ENCODE measurements at regions not wholly inside any gene's neighbourhood (a gene's known extent, or its start where the extent isn't known, plus 50 kb on each side); places are given as distances from the start of the nearest gene placed in this dataset.

GRCh38 chr11:97259434-97259833 is 869.6 kb downstream of the JRKL start:
- Mint-ChIP-seq H3K4me3 (no peak overlapping the region), H3K9me3 (peaks cover 4% of the 10 kb centered on the region), H3K27ac (no peak overlapping the region), H3K4me1 (no peaks in the 10 kb centered on the region), H3K36me3 (no peaks in the 10 kb centered on the region), H3K27me3 (no peaks in the 10 kb centered on the region)

GRCh38 chr11:97259884-97260283 is 870.1 kb downstream of the JRKL start:
- H3K27me3 Mint-ChIP-seq = no peaks in the 10 kb centered on the region
- no peak overlapping the region for H3K4me3 Mint-ChIP-seq
- no peaks in the 10 kb centered on the region for H3K36me3 Mint-ChIP-seq
- no peaks in the 10 kb centered on the region for H3K4me1 Mint-ChIP-seq
- no peak overlapping the region for H3K27ac Mint-ChIP-seq
- H3K9me3 Mint-ChIP-seq = peaks cover 4% of the 10 kb centered on the region

GRCh38 chr11:97263183-97263858 is 873.5 kb downstream of the JRKL start:
- no peak overlapping the region for H3K27ac Mint-ChIP-seq
- H3K36me3 Mint-ChIP-seq = no peaks in the 10 kb centered on the region
- H3K4me1 Mint-ChIP-seq = no peaks in the 10 kb centered on the region
- H3K9me3 Mint-ChIP-seq = peaks cover 8% of the 10 kb centered on the region
- no peak overlapping the region for H3K4me3 Mint-ChIP-seq
- no peaks in the 10 kb centered on the region for H3K27me3 Mint-ChIP-seq

DNA sequence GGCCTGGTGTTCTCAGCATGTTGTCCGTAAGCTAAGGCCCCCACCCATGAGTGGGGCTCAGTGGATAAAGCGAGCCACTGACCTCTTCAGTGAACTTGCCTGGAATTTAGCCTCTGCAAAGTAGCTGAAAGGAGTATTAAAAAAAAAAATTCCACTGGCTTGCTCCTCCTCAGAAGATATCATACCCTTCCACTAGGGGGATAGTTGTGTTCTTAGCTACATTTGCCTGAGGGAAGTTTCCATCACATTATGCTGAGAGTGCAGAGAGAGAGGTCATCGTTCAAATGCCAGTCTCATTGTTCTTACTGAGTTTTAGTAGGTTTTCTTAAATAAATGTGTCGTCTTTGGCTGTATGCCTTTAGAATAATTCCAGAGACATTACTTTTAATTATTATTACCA is 879.7 kb downstream of the JRKL start:
- H3K27me3 Mint-ChIP-seq = no peaks in the 10 kb centered on the region
- no peaks in the 10 kb centered on the region for H3K36me3 Mint-ChIP-seq
- H3K9me3 Mint-ChIP-seq = peaks cover 10% of the 10 kb centered on the region
- H3K4me1 Mint-ChIP-seq = no peaks in the 10 kb centered on the region
- no peak overlapping the region for H3K4me3 Mint-ChIP-seq
- no peak overlapping the region for H3K27ac Mint-ChIP-seq

DNA sequence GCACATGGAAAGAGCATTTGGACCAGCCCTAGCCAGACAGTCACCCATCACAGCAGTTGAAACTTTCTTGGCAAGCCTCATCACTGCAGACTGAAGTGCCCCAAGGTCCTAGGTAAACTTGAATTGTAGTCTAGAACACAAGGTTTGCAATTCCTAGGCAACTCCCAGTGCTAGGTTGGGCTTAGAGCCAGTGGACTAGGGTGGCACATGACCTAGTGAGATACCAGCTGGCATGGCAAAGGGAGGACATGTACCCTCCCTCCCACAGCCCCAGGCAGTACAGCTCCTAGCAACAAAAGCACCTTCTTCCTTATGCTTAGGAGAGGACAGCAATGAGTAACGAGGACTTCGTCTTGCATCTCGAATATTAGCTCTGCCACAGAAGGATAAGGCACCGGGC is 889.5 kb downstream of the JRKL start:
- Mint-ChIP-seq H3K27ac (no peak overlapping the region), H3K9me3 (peaks cover 37% of the 10 kb centered on the region)

GRCh38 chr11:97280347-97280746 is 890.5 kb downstream of the JRKL start:
- Mint-ChIP-seq H3K4me3 (no peak overlapping the region), H3K4me1 (no peaks in the 10 kb centered on the region), H3K36me3 (no peaks in the 10 kb centered on the region), H3K9me3 (peaks cover 42% of the 10 kb centered on the region), H3K27me3 (no peaks in the 10 kb centered on the region), H3K27ac (no peak overlapping the region)

More for the DNA sequence above, 889.5 kb downstream of the JRKL start:
- no peak overlapping the region for H3K4me3 Mint-ChIP-seq
- H3K27me3 Mint-ChIP-seq = no peaks in the 10 kb centered on the region
- H3K36me3 Mint-ChIP-seq = no peaks in the 10 kb centered on the region
- no peaks in the 10 kb centered on the region for H3K4me1 Mint-ChIP-seq

- Mint-ChIP-seq H3K9me3 (peaks cover 8% of the 10 kb centered on the region), H3K36me3 (no peaks in the 10 kb centered on the region), H3K4me1 (no peaks in the 10 kb centered on the region), H3K27me3 (no peaks in the 10 kb centered on the region), H3K4me3 (no peak overlapping the region), H3K27ac (no peak overlapping the region)
Observed at GRCh38 chr11:97289823-97290222, 900.0 kb downstream of the JRKL start.

DNA sequence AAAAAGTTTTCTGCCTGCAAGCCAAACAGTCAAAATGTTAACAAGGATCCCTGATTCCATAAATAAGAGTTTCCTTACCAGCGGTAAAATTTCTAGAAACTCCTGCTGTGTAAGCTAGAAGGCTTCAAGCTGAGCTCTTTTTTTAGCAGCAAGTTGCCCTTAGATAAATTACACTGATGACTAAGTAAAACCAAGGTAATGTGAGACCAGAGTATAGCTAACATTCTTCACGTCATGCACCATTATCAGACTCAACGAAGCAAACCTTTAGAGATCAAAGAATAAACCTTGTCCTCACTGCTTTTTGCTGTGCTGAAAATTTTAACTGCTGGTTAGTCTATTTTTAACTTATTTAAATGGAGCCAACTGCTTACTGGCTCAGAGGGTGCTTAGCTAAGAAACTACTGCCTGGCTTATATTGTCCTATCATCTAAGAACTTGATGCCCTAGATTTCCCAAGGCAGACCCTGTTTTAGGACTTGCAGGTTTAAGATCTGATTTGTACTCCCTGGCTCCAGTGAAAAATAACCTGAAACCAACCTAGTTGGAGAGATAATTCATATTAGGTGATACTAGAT is 900.7 kb downstream of the JRKL start:
- Mint-ChIP-seq H3K4me3 (no peak overlapping the region), H3K4me1 (no peaks in the 10 kb centered on the region), H3K27me3 (no peaks in the 10 kb centered on the region), H3K27ac (no peak overlapping the region), H3K36me3 (no peaks in the 10 kb centered on the region), H3K9me3 (peaks cover 4% of the 10 kb centered on the region)

GRCh38 chr11:97296301-97296700 is 906.5 kb downstream of the JRKL start:
- H3K4me3 Mint-ChIP-seq = no peak overlapping the region
- H3K27ac Mint-ChIP-seq = no peak overlapping the region
- no peaks in the 10 kb centered on the region for H3K4me1 Mint-ChIP-seq
- no peaks in the 10 kb centered on the region for H3K27me3 Mint-ChIP-seq
- H3K9me3 Mint-ChIP-seq = no peaks in the 10 kb centered on the region
- no peaks in the 10 kb centered on the region for H3K36me3 Mint-ChIP-seq

GRCh38 chr11:97309291-97309690 is 919.5 kb downstream of the JRKL start:
- Mint-ChIP-seq H3K9me3 (peaks cover 7% of the 10 kb centered on the region), H3K4me3 (no peak overlapping the region), H3K27ac (no peak overlapping the region), H3K27me3 (no peaks in the 10 kb centered on the region), H3K4me1 (no peaks in the 10 kb centered on the region), H3K36me3 (no peaks in the 10 kb centered on the region)

GRCh38 chr11:97325693-97326092 is 935.9 kb downstream of the JRKL start:
- Mint-ChIP-seq H3K27me3 (no peaks in the 10 kb centered on the region), H3K4me1 (no peaks in the 10 kb centered on the region), H3K9me3 (peaks cover 6% of the 10 kb centered on the region), H3K27ac (no peak overlapping the region), H3K36me3 (no peaks in the 10 kb centered on the region), H3K4me3 (no peak overlapping the region)

- H3K9me3 Mint-ChIP-seq = no peaks in the 10 kb centered on the region
- H3K4me3 Mint-ChIP-seq = no peak overlapping the region
- H3K36me3 Mint-ChIP-seq = no peaks in the 10 kb centered on the region
- no peaks in the 10 kb centered on the region for H3K4me1 Mint-ChIP-seq
- H3K27me3 Mint-ChIP-seq = no peaks in the 10 kb centered on the region
- H3K27ac Mint-ChIP-seq = no peak overlapping the region
Observed at GRCh38 chr11:97332271-97332670, 942.5 kb downstream of the JRKL start.

GRCh38 chr11:97336064-97336463 is 946.3 kb downstream of the JRKL start:
- no peaks in the 10 kb centered on the region for H3K9me3 Mint-ChIP-seq
- H3K4me3 Mint-ChIP-seq = no peak overlapping the region
- H3K27ac Mint-ChIP-seq = no peak overlapping the region
- no peaks in the 10 kb centered on the region for H3K4me1 Mint-ChIP-seq
- H3K27me3 Mint-ChIP-seq = no peaks in the 10 kb centered on the region
- no peaks in the 10 kb centered on the region for H3K36me3 Mint-ChIP-seq

DNA sequence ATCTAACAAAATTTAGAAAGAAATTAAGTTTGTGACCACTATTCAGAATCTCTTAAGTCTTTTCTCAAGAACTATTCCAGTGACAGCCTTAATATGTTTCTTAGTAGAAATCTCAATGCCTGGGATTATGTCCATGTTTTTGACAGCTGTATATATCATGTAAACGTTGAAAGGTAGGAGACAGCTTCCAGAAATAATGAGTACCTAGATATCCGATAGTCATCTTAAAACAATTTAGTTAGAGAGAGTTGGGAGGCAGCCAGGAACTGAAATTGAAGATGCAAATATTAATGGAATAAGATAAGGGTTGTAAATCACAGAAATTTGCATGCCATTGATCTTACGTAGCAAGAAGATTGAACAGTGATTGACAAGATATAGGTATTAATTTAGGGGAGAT is 955.2 kb downstream of the JRKL start:
- Mint-ChIP-seq H3K27me3 (no peaks in the 10 kb centered on the region), H3K36me3 (no peaks in the 10 kb centered on the region), H3K9me3 (peaks cover 4% of the 10 kb centered on the region), H3K27ac (no peak overlapping the region), H3K4me1 (no peaks in the 10 kb centered on the region), H3K4me3 (no peak overlapping the region)

DNA sequence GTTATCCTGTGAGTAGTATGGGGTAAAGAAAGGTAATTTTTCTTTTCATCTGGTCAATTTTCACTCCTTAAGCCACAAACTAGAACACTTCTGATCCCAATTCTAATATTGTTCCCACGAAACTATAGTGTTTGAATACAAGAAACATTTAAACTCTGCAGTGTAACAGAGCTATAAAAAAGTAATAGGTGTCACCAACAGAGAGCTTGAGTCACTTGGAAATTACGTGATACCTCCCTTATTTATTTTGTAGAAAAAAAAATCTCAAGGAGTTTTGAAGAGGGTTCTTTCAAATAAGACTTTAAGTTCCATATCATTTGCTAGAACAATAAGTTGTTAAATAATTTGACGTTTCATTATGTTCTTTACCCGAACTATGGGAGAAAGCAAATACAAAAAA is 959.4 kb downstream of the JRKL start:
- no peak overlapping the region for H3K4me3 Mint-ChIP-seq
- peaks cover 4% of the 10 kb centered on the region for H3K9me3 Mint-ChIP-seq
- no peaks in the 10 kb centered on the region for H3K4me1 Mint-ChIP-seq
- no peaks in the 10 kb centered on the region for H3K27me3 Mint-ChIP-seq
- no peak overlapping the region for H3K27ac Mint-ChIP-seq
- H3K36me3 Mint-ChIP-seq = no peaks in the 10 kb centered on the region

GRCh38 chr11:97351939-97352338 is 962.1 kb downstream of the JRKL start:
- Mint-ChIP-seq H3K27me3 (no peaks in the 10 kb centered on the region), H3K27ac (no peak overlapping the region), H3K4me1 (no peaks in the 10 kb centered on the region), H3K36me3 (no peaks in the 10 kb centered on the region), H3K9me3 (no peaks in the 10 kb centered on the region), H3K4me3 (no peak overlapping the region)

DNA sequence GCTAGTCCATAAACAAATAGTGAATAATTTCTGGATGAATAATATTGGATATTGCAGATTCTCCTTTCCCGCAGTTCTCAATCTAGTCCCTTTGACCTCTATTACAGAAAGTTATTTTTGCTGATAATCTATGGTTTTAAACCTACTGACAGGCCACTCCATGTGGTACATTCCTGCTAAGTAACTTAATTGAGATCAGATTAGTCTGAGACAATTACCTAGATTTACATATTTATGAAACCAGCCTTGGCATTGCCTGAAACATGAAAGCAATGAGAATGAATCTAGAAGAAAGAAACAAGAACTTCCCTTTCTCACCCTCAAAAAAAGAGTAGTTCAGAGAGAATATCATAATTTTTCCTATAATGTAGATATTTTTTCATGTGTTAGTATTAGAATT is 964.2 kb downstream of the JRKL start:
- H3K36me3 Mint-ChIP-seq = no peaks in the 10 kb centered on the region
- no peaks in the 10 kb centered on the region for H3K27me3 Mint-ChIP-seq
- H3K9me3 Mint-ChIP-seq = no peaks in the 10 kb centered on the region
- H3K4me3 Mint-ChIP-seq = no peak overlapping the region
- no peak overlapping the region for H3K27ac Mint-ChIP-seq
- no peaks in the 10 kb centered on the region for H3K4me1 Mint-ChIP-seq

All from activated naive CD4-positive, alpha-beta T cell treated with anti-CD3 and anti-CD28 coated beads, Interleukin-2, amount 50 U/mL, for 24 hours (primary cell).